ENCODE measurements at regions not wholly inside any gene's neighbourhood (a gene's known extent, or its start where the extent isn't known, plus 50 kb on each side); places are given as distances from the start of the nearest gene placed in this dataset.

DNA sequence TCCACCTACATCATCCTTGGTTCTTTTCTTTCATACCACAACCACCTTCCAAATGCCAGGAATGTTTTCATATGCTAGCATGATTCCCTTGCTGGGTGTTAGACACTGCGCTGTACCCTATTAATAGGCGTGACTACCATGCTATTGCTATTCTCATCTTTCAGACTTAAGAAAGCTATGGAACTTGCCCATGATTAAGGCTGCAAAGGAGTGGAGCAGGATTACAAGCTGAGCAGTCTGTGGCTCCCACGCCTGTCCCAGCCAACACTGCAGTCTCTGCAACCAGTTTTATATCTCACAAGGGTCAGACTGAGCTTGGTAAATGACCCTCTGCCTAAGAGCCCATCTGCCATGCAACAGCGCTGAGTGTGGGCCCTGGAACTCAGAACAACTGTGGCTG, 285.7 kb upstream of the POU3F3 start:
- no peak for DNase-seq
- no peaks in the 10 kb centered on the region for H3K9me3 ChIP-seq
- no peak for TF ChIP-seq POLR2A (IDR thresholded peaks at IDR 0.05)
- TF ChIP-seq, protein P1, sequence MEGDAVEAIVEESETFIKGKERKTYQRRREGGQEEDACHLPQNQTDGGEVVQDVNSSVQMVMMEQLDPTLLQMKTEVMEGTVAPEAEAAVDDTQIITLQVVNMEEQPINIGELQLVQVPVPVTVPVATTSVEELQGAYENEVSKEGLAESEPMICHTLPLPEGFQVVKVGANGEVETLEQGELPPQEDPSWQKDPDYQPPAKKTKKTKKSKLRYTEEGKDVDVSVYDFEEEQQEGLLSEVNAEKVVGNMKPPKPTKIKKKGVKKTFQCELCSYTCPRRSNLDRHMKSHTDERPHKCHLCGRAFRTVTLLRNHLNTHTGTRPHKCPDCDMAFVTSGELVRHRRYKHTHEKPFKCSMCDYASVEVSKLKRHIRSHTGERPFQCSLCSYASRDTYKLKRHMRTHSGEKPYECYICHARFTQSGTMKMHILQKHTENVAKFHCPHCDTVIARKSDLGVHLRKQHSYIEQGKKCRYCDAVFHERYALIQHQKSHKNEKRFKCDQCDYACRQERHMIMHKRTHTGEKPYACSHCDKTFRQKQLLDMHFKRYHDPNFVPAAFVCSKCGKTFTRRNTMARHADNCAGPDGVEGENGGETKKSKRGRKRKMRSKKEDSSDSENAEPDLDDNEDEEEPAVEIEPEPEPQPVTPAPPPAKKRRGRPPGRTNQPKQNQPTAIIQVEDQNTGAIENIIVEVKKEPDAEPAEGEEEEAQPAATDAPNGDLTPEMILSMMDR (IDR thresholded peaks at IDR 0.05) = no peak
- H3K4me1 ChIP-seq = no peaks in the 10 kb centered on the region
- H3K27ac ChIP-seq = no peak overlapping the region
- no peaks in the 10 kb centered on the region for H3K27me3 ChIP-seq
- no peak overlapping the region for H3K4me3 ChIP-seq
- H3K36me3 ChIP-seq = no peaks in the 10 kb centered on the region

DNA sequence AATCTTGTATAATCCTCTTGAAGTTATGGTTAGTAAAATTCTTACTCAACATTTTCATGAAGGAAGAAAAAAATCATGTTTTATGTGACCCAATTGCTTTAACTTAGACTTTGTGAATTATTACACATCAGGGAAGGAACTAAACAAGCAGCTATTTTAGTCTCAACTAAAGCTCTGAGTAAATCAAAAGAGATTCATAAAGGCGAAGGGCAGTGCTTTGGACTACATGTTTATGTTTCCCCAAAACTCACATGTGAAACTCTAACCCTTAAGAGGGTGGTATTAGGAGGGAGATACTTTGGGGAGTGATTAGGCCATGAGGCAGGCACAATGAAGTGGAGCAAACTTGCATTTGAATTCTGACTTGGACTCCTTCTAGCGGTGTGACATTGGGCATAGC, 283.7 kb upstream of the POU3F3 start:
- TF ChIP-seq, protein P1 (IDR thresholded peaks at IDR 0.05) = no peak
- no peak for TF ChIP-seq POLR2A (IDR thresholded peaks at IDR 0.05)
- no peaks in the 10 kb centered on the region for H3K4me1 ChIP-seq
- no peaks in the 10 kb centered on the region for H3K36me3 ChIP-seq
- DNase-seq = no peak
- no peaks in the 10 kb centered on the region for H3K27me3 ChIP-seq
- H3K4me3 ChIP-seq = no peak overlapping the region
- H3K27ac ChIP-seq = no peak overlapping the region
- H3K9me3 ChIP-seq = no peaks in the 10 kb centered on the region

DNA sequence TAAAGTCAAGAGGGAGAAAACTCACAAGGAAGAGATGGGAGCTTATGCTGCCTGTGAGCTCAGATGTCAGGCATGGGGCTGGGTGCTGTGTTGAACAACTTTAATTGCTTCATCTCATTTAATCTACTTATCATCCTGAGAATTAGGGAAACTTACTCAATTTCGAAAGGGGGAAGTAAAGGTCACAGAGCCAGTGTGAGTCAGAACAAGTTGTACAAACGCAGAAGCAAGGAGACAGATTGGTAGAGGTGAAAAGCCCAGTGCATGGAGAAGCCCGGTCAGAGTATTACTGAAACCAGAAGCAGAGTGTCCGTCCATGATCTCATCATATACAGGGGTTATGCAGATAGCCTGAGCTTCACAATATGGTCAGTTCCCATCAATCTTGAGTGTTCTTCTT, 281.1 kb upstream of the POU3F3 start:
- no peak overlapping the region for H3K4me3 ChIP-seq
- no peak for DNase-seq
- H3K4me1 ChIP-seq = no peaks in the 10 kb centered on the region
- H3K9me3 ChIP-seq = no peaks in the 10 kb centered on the region
- TF ChIP-seq, protein P1 (IDR thresholded peaks at IDR 0.05) = no peak
- no peak for TF ChIP-seq POLR2A (IDR thresholded peaks at IDR 0.05)
- H3K27me3 ChIP-seq = no peaks in the 10 kb centered on the region
- H3K27ac ChIP-seq = no peak overlapping the region
- H3K36me3 ChIP-seq = no peaks in the 10 kb centered on the region

DNA sequence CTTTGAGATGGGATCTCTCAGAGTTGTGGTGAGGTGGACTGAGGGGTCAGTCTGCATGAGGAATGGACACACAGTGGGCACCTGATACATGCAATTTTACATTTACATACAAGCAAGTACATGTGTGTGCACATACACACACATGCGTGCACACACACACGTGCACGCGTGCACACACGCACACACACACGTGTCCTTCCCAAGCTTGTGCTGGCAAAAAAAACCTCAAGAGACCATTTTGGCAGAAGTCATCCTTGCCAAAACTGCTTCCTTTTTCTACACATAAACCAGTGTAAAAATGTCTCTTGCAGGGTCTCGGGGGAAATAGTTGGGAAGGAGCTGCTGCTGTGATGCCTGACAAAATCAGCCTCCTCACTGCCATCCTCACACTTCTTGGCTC, 279.5 kb upstream of the POU3F3 start:
- no peaks in the 10 kb centered on the region for H3K36me3 ChIP-seq
- no peak for TF ChIP-seq POLR2A (IDR thresholded peaks at IDR 0.05)
- TF ChIP-seq, protein P1 (IDR thresholded peaks at IDR 0.05) = no peak

DNA sequence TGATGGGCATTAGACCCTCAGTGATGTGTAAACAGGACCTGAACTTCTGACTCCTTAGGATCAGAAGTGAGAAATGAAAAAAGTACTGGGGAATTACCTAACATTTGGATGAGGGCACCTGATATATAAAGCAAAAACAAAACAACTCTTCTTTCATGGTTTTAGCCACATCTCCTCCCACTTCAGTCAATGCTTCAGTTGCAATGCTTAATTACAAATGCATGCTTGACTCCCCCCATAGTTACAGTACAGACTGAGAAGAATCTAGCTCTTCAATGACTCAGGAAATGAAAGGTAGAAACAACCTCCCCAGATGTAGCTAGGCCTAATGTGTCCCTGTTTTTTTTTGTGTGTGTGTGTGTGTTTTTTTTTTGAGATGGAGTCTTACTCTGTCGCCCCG, 276.8 kb upstream of the POU3F3 start:
- no peak for DNase-seq
- Histone ChIP-seq H3K4me1 (no peaks in the 10 kb centered on the region), H3K9me3 (no peaks in the 10 kb centered on the region), H3K36me3 (no peaks in the 10 kb centered on the region), H3K27me3 (no peaks in the 10 kb centered on the region), H3K27ac (no peak overlapping the region), H3K4me3 (no peak overlapping the region)
- TF ChIP-seq POLR2A (IDR thresholded peaks at IDR 0.05) = no peak
- TF ChIP-seq, protein P1 (IDR thresholded peaks at IDR 0.05) = no peak

More for the DNA sequence above, 279.5 kb upstream of the POU3F3 start:
- Histone ChIP-seq H3K4me1 (no peaks in the 10 kb centered on the region), H3K4me3 (no peak overlapping the region), H3K27me3 (no peaks in the 10 kb centered on the region), H3K27ac (no peak overlapping the region), H3K9me3 (no peaks in the 10 kb centered on the region)
- no peak for DNase-seq

DNA sequence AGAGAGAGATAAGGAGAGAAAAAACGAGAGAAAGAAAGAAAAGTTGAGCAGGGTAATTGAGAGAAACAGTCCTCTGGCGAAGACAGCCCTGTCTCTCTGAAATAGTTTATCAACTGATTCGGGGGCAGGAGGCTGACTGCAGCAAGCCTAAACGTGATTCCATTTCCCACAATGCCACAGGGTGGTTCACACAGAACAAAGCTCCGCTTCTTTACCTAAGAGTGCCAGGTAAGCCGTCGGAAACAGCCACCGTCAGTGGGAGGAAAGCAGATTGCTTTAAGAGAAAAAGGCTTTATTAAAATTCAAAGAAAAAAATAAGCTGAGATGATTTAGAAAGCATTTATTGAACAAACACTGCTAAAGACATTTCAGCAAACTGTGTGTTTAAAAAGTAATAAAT, 271.4 kb upstream of the POU3F3 start:
- Histone ChIP-seq H3K27me3 (no peaks in the 10 kb centered on the region), H3K4me3 (no peak overlapping the region), H3K36me3 (no peaks in the 10 kb centered on the region), H3K27ac (no peak overlapping the region), H3K4me1 (no peaks in the 10 kb centered on the region), H3K9me3 (no peaks in the 10 kb centered on the region)
- TF ChIP-seq, protein P1 (IDR thresholded peaks at IDR 0.05) = no peak
- no peak for TF ChIP-seq POLR2A (IDR thresholded peaks at IDR 0.05)
- DNase-seq = no peak

All from Peyer's patch (tissue), 4 donors.